HUES48 (cell line): ENCODE measurements at regions not wholly inside any gene's neighbourhood (a gene's known extent, or its start where the extent isn't known, plus 50 kb on each side); places are given as distances from the start of the nearest gene placed in this dataset.

Experiments used
- H3K27ac ChIP-seq: one replicate; pipeline ENCODE4 v1.7.0; 2013; ENCODE audit warnings: low read depth, low read length, inconsistent platforms
- H3K27me3 ChIP-seq: 2 replicates; pipeline ENCODE4 v1.6.1; 2013; ENCODE audit warnings: mild to moderate bottlenecking, low read length; ENCODE audit not compliant: control insufficient read depth, insufficient read depth
- H3K36me3 ChIP-seq: 2 replicates; pipeline ENCODE4 v1.6.1; 2013; ENCODE audit warnings: low read length; ENCODE audit not compliant: control insufficient read depth, insufficient read depth
- H3K4me1 ChIP-seq: 2 replicates; pipeline ENCODE4 v1.6.1; 2013; ENCODE audit warnings: mild to moderate bottlenecking, low read length; ENCODE audit not compliant: control insufficient read depth, insufficient read depth
- H3K4me3 ChIP-seq: 2 replicates; pipeline ENCODE4 v1.5.1; 2013; ENCODE audit warnings: mild to moderate bottlenecking, low read depth, low read length
- H3K9ac ChIP-seq: 2 replicates; pipeline ENCODE4 v1.6.1; 2013; ENCODE audit warnings: mild to moderate bottlenecking, low read depth, low read length, moderate library complexity
- H3K9me3 ChIP-seq: 2 replicates; pipeline ENCODE4 v1.6.1; 2013; ENCODE audit warnings: low read length; ENCODE audit not compliant: control insufficient read depth, insufficient read depth

DNA sequence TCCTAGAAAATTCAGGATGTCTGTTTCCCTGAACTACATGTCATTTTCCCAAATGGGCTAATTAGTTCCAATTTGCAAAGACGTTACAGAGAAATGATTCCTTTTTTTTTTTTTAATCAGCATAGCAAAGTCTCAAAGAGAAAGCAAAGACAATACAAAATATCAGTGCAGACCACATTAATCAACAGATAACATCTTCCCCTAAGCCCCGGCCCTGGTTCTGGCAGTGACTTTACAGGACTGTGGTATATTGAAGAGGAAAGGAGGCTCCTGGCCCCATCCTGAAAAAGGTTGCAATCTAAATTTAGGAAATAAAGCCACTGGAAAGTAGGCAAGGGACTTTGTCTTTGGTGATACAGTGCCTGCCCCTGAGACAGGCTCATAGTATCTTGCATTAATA lies 836.5 kb downstream of the NTRK3 start:
- Histone ChIP-seq H3K4me1 (peaks cover 5% of the 10 kb centered on the region; the same call in 1 of the 2 replicates), H3K9me3 (no peaks in the 10 kb centered on the region), H3K36me3 (no peaks in the 10 kb centered on the region), H3K4me3 (no peak overlapping the region), H3K27ac (no peak overlapping the region), H3K27me3 (no peaks in the 10 kb centered on the region), H3K9ac (no peak overlapping the region)

GRCh38 chr15:87419344-87419743 lies 837.2 kb downstream of the NTRK3 start:
- H3K36me3 ChIP-seq = no peaks in the 10 kb centered on the region
- H3K9me3 ChIP-seq = no peaks in the 10 kb centered on the region
- H3K27me3 ChIP-seq = no peaks in the 10 kb centered on the region
- peaks cover 12% of the 10 kb centered on the region for H3K4me1 ChIP-seq
- H3K27ac ChIP-seq = no peak overlapping the region
- H3K4me3 ChIP-seq = no peak overlapping the region
- H3K9ac ChIP-seq = no peak overlapping the region

DNA sequence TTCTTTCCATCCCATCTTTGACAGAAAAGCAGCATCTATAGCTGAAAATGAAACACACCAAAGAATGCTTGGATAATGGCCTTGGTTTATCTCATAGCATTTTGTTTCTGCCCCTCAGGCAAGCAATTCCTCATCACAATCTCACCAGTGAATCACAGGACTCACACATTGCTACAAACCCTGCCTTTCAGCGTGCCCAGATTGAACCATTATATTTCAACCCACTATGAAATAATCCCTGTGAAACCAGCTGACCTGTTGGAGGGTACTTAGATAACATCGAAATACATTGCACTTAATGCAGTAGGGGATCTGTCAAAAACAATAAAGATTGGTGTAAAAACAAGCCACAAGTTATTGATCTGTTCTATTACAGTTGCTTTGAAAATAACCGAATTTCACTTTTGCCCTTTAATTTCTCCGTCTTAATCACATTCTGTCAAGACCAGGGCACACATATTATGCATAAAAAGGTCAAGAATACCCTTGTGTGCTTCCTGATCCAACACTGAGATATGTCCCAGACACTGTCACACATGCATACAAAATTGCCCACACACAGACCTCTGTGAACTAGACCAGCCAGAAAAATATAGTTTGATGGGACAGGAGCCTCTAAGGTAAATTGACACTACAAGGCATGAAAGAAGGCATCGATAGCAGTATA lies 839.8 kb downstream of the NTRK3 start:
- no peak overlapping the region for H3K27ac ChIP-seq

DNA sequence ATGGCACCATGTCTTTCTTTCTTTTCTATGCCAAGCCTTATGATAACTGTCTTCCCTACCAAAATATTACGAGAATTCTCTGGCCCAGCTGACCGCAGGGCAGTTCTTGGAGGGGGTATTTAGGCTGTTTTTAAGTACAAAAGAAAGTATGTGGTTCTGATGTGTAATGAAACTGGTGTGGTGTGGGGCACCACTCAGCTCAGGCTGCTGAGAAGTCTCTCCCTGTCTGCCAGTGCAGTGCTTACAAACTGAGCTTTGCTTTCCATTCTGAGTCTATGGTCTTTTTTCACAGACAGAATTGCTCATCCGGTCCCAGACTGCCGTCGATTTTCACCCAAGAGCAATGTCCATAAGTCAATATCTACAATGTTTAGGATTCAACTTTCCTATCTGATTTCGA lies 847.6 kb downstream of the NTRK3 start:
- Histone ChIP-seq H3K9me3 (no peaks in the 10 kb centered on the region), H3K27ac (no peak overlapping the region), H3K4me3 (no peak overlapping the region), H3K27me3 (no peaks in the 10 kb centered on the region), H3K36me3 (no peaks in the 10 kb centered on the region), H3K9ac (no peak overlapping the region), H3K4me1 (peaks cover 3% of the 10 kb centered on the region; the same call in 1 of the 2 replicates)

More for the DNA sequence above, 839.8 kb downstream of the NTRK3 start:
- H3K9ac ChIP-seq = no peak overlapping the region
- no peaks in the 10 kb centered on the region for H3K27me3 ChIP-seq
- no peak overlapping the region for H3K4me3 ChIP-seq
- no peaks in the 10 kb centered on the region for H3K36me3 ChIP-seq
- peaks cover 20% of the 10 kb centered on the region for H3K4me1 ChIP-seq
- H3K9me3 ChIP-seq = no peaks in the 10 kb centered on the region

DNA sequence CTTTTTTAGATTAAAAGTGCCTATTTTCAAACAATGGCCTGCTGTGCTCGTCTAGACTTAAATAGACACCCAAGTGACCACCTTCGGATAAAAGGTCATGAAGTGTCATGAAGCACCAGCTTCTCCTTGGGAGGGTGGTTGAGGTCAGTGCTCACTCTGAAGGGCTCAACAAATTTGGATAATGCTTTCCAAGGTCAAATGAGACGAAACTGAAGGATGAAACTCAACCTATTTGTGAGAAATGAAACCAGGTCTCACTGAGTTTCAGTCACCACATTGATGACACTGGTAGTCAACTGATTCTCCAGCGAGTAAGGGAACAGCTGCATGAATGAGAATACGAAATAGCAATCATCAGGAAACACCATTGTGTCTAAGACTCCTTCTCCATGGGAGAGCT lies 852.6 kb downstream of the NTRK3 start:
- H3K4me3 ChIP-seq = no peak overlapping the region
- H3K9ac ChIP-seq = no peak overlapping the region
- H3K4me1 ChIP-seq = no peaks in the 10 kb centered on the region
- H3K27ac ChIP-seq = no peak overlapping the region
- H3K36me3 ChIP-seq = no peaks in the 10 kb centered on the region
- H3K9me3 ChIP-seq = no peaks in the 10 kb centered on the region
- H3K27me3 ChIP-seq = no peaks in the 10 kb centered on the region

DNA sequence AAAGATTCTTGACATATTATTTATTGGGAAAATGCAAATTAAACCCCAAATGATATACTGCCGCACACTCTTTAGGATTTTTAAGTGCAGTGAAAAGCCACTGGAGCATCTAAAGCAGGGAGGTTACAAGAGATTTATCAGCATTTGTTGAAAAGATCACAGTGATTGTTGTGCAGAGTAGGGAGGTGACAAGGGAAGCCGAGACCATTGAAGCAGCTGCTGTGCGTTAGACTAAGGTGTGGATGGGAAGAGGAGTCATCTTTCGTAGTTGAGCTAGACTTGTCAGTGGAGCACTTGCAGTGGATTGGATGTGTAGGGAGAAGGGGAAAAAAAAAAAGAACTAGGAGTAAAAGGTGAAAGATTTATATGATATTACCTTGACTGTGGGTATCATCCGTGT lies 854.6 kb downstream of the NTRK3 start:
- Histone ChIP-seq H3K9me3 (no peaks in the 10 kb centered on the region), H3K4me3 (no peak overlapping the region), H3K27ac (no peak overlapping the region), H3K4me1 (no peaks in the 10 kb centered on the region), H3K9ac (no peak overlapping the region), H3K36me3 (no peaks in the 10 kb centered on the region), H3K27me3 (no peaks in the 10 kb centered on the region)

GRCh38 chr15:87394676-87395075 lies 861.9 kb downstream of the NTRK3 start:
- Histone ChIP-seq H3K4me3 (no peak overlapping the region), H3K4me1 (no peaks in the 10 kb centered on the region), H3K27me3 (no peaks in the 10 kb centered on the region), H3K27ac (no peak overlapping the region), H3K36me3 (no peaks in the 10 kb centered on the region), H3K9ac (no peak overlapping the region), H3K9me3 (peaks cover 13% of the 10 kb centered on the region)

GRCh38 chr15:87387766-87388165 lies 868.8 kb downstream of the NTRK3 start:
- H3K4me3 ChIP-seq = no peak overlapping the region
- no peaks in the 10 kb centered on the region for H3K36me3 ChIP-seq
- no peak overlapping the region for H3K27ac ChIP-seq
- no peaks in the 10 kb centered on the region; the same call in 1 of the 2 replicates for H3K9me3 ChIP-seq
- no peak overlapping the region for H3K9ac ChIP-seq
- H3K27me3 ChIP-seq = no peaks in the 10 kb centered on the region
- no peaks in the 10 kb centered on the region for H3K4me1 ChIP-seq

- Histone ChIP-seq H3K4me1 (no peaks in the 10 kb centered on the region), H3K9ac (no peak overlapping the region), H3K27ac (no peak overlapping the region), H3K4me3 (no peak overlapping the region), H3K9me3 (peaks cover 17% of the 10 kb centered on the region), H3K27me3 (no peaks in the 10 kb centered on the region), H3K36me3 (no peaks in the 10 kb centered on the region)
Measured at GRCh38 chr15:87374339-87374738, 882.2 kb downstream of the NTRK3 start.

GRCh38 chr15:87369269-87369668 lies 887.3 kb downstream of the NTRK3 start:
- Histone ChIP-seq H3K36me3 (no peaks in the 10 kb centered on the region), H3K4me3 (no peak overlapping the region), H3K9ac (no peak overlapping the region), H3K9me3 (peaks cover 3% of the 10 kb centered on the region; the same call in 1 of the 2 replicates), H3K27ac (peak overlapping the region; percentile 80), H3K4me1 (peaks cover 9% of the 10 kb centered on the region; the same call in 1 of the 2 replicates), H3K27me3 (no peaks in the 10 kb centered on the region)

- H3K9ac ChIP-seq = no peak overlapping the region; the same call in 1 of the 2 replicates
- H3K27ac ChIP-seq = peak overlapping the region; percentile 75
- peaks cover 9% of the 10 kb centered on the region; the same call in 1 of the 2 replicates for H3K4me1 ChIP-seq
- peaks cover 3% of the 10 kb centered on the region; the same call in 1 of the 2 replicates for H3K9me3 ChIP-seq
- H3K27me3 ChIP-seq = no peaks in the 10 kb centered on the region
- no peak overlapping the region for H3K4me3 ChIP-seq
- no peaks in the 10 kb centered on the region for H3K36me3 ChIP-seq
Measured at GRCh38 chr15:87368511-87368910, 888.0 kb downstream of the NTRK3 start.
